ENCODE measurements at regions not wholly inside any gene's neighbourhood (a gene's known extent, or its start where the extent isn't known, plus 50 kb on each side); places are given as distances from the start of the nearest gene placed in this dataset.

GRCh38 chr6:105494688-105495087 is 91.8 kb upstream of the PREP start:
- no peak for DNase-seq (ENCODE audit: low spot score)

GRCh38 chr6:105493736-105494135 is 90.9 kb upstream of the PREP start:
- DNase-seq (ENCODE audit: low spot score) = no peak

- DNase-seq (ENCODE audit: low spot score) = no peak
These were observed 90.1 kb upstream of the PREP start for GRCh38 chr6:105492706-105493673.

GRCh38 chr6:105489216-105489530 is 86.3 kb upstream of the PREP start:
- DNase-seq (ENCODE audit: low spot score) = no peak

- DNase-seq (ENCODE audit: low spot score) = no peak
These were observed 85.8 kb upstream of the PREP start for GRCh38 chr6:105488516-105489215.

GRCh38 chr6:105487040-105487790 is 84.3 kb upstream of the PREP start:
- no peak for DNase-seq (ENCODE audit: low spot score)

- no peak for DNase-seq (ENCODE audit: low spot score)
These were observed 82.6 kb upstream of the PREP start for GRCh38 chr6:105485456-105485855.

- DNase-seq (ENCODE audit: low spot score) = no peak
These were observed 81.6 kb upstream of the PREP start for GRCh38 chr6:105484238-105485161.

- DNase-seq (ENCODE audit: low spot score) = no peak
These were observed 80.6 kb upstream of the PREP start for GRCh38 chr6:105483492-105483891.

GRCh38 chr6:105482921-105483320 is 80.0 kb upstream of the PREP start:
- DNase-seq (ENCODE audit: low spot score) = no peak

GRCh38 chr6:105482227-105482844 is 79.5 kb upstream of the PREP start:
- DNase-seq (ENCODE audit: low spot score) = no peak

GRCh38 chr6:105476978-105477377 is 74.1 kb upstream of the PREP start:
- DNase-seq (ENCODE audit: low spot score) = no peak

GRCh38 chr6:105474234-105474633 is 71.4 kb upstream of the PREP start:
- no peak for DNase-seq (ENCODE audit: low spot score)

GRCh38 chr6:105469946-105470345 is 67.1 kb upstream of the PREP start:
- no peak for DNase-seq (ENCODE audit: low spot score)

- no peak for DNase-seq (ENCODE audit: low spot score)
These were observed 66.0 kb upstream of the PREP start for GRCh38 chr6:105468850-105469249.

GRCh38 chr6:105460860-105461259 is 58.0 kb upstream of the PREP start:
- no peak for DNase-seq (ENCODE audit: low spot score)

GRCh38 chr6:105459864-105460263 is 57.0 kb upstream of the PREP start:
- DNase-seq (ENCODE audit: low spot score) = no peak

- DNase-seq (ENCODE audit: low spot score) = no peak
These were observed 56.2 kb upstream of the PREP start for GRCh38 chr6:105459049-105459448.

GRCh38 chr6:105458551-105458950 is 55.7 kb upstream of the PREP start:
- DNase-seq (ENCODE audit: low spot score) = no peak

GRCh38 chr6:105458084-105458483 is 55.2 kb upstream of the PREP start:
- DNase-seq (ENCODE audit: low spot score) = no peak

- no peak for DNase-seq (ENCODE audit: low spot score)
These were observed 51.1 kb upstream of the PREP start for GRCh38 chr6:105453968-105454367.
